ENCODE measurements at regions not wholly inside any gene's neighbourhood (a gene's known extent, or its start where the extent isn't known, plus 50 kb on each side); places are given as distances from the start of the nearest gene placed in this dataset.

DNA sequence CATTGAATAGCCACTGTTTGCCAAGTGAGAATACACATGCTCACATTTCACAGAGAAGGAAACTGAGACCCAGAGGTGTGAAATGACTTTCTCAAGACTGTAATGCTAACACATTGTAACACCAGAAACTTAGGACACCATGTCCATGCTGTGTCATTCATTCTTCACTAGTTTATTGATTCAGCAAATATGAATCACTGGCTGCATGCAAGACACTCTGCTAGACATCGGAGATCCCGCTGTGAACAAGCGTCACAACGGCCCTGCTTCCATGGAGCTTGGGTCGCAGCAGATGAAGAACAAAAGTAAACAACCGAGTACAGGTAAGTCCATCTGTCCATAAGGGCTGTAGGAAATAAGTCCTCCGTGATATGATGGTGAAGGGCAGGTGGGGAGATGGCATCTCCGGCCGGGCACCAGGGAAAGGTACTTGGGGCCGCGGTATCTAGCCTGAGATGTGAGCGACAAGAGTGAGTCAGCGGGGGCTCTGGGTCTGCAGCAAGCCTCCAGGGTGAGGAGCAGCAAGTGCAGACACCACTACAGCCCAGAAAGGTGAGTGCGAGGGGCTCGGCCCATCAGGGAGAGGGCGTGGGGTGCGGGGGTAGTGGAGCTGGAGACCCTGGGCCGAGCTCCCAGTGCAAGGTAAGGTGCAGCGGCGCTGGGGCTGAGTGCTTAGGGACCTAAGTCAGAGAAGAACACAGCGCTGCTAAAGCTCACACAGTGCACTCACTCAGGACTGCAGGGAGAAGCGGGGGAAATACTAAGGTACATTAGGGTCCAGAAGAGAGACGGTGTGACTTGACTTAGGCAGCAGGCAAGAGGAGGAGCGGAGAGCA is 391.2 kb downstream of the FBXO15 start:
- Histone ChIP-seq H3K9ac (ENCODE audit: insufficient read depth, low read length, poor library complexity, severe bottlenecking) (no peak overlapping the region), H3K4me1 (ENCODE audit: control insufficient read depth in 1 of 2, insufficient read depth in 2 of 2, low read length in 2 of 2) (no peaks in the 10 kb centered on the region), H3K4me2 (replicated peaks; ENCODE audit: extremely low read depth, low read length, poor library complexity, severe bottlenecking) (no peak overlapping the region), H3K36me3 (replicated peaks in 1 of 2; ENCODE audit: control insufficient read depth in 1 of 2, insufficient read depth in 2 of 2, low read length in 2 of 2) (no peaks in the 10 kb centered on the region), H3K27ac (ENCODE audit: low read depth in 1 of 2, low read length in 2 of 2) (no peak overlapping the region), H3K79me2 (ENCODE audit: insufficient read depth, low read length) (no peaks in the 10 kb centered on the region), H4K20me1 (ENCODE audit: insufficient read depth, low read length) (no peaks in the 10 kb centered on the region), H3K9me3 (replicated peaks in 1 of 2; ENCODE audit: control insufficient read depth in 1 of 2, insufficient read depth in 1 of 2, low read length in 2 of 2) (no peaks in the 10 kb centered on the region), H2AFZ (ENCODE audit: insufficient read depth, low read depth, low read length, poor library complexity, severe bottlenecking) (no peak overlapping the region), H3K4me3 (replicated peaks in 1 of 3; ENCODE audit: low read depth in 2 of 3, low read length in 3 of 3) (no peak overlapping the region), H3K27me3 (ENCODE audit: control insufficient read depth in 2 of 2, insufficient read depth in 2 of 2, low read length in 2 of 2) (no peaks in the 10 kb centered on the region)
- Mint-ChIP-seq H3K27ac (no peak overlapping the region), H3K4me3 (no peak overlapping the region), H3K9me3 (no peaks in the 10 kb centered on the region), H3K36me3 (no peaks in the 10 kb centered on the region), H3K27me3 (ENCODE audit: low read depth in 3 of 3) (no peaks in the 10 kb centered on the region), H3K4me1 (no peaks in the 10 kb centered on the region)
- TF ChIP-seq, protein P1, sequence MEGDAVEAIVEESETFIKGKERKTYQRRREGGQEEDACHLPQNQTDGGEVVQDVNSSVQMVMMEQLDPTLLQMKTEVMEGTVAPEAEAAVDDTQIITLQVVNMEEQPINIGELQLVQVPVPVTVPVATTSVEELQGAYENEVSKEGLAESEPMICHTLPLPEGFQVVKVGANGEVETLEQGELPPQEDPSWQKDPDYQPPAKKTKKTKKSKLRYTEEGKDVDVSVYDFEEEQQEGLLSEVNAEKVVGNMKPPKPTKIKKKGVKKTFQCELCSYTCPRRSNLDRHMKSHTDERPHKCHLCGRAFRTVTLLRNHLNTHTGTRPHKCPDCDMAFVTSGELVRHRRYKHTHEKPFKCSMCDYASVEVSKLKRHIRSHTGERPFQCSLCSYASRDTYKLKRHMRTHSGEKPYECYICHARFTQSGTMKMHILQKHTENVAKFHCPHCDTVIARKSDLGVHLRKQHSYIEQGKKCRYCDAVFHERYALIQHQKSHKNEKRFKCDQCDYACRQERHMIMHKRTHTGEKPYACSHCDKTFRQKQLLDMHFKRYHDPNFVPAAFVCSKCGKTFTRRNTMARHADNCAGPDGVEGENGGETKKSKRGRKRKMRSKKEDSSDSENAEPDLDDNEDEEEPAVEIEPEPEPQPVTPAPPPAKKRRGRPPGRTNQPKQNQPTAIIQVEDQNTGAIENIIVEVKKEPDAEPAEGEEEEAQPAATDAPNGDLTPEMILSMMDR (IDR thresholded peaks at IDR 0.05) = no peak
- intact Hi-C loops (cut with micrococcal nuclease) = no loop called here
- WGBS (ENCODE audit: insufficient coverage) = 96% methylated on average over 24 of the region's 24 CpGs
- DNase-seq = no peak

GRCh38 chr18:73752965-73753364 is 394.7 kb downstream of the FBXO15 start:
- H3K4me3 ChIP-seq (replicated peaks in 1 of 3; ENCODE audit: low read depth in 2 of 3, low read length in 3 of 3) = no peak overlapping the region
- no CpG with 5 or more reads among the region's 2 CpGs for WGBS (ENCODE audit: insufficient coverage)
- Mint-ChIP-seq H3K36me3 (no peaks in the 10 kb centered on the region), H3K9me3 (no peaks in the 10 kb centered on the region), H3K4me1 (no peaks in the 10 kb centered on the region), H3K27ac (no peak overlapping the region), H3K4me3 (no peak overlapping the region), H3K27me3 (ENCODE audit: low read depth in 3 of 3) (peaks cover 0 to under 1% (median 0%) of the 10 kb centered on the region in 3 donors)
- DNase-seq = no peak
- H2AFZ ChIP-seq (ENCODE audit: insufficient read depth, low read depth, low read length, poor library complexity, severe bottlenecking) = no peak overlapping the region
- intact Hi-C loops (cut with micrococcal nuclease) = no loop called here
- TF ChIP-seq, protein P1 (IDR thresholded peaks at IDR 0.05) = no peak
- no peaks in the 10 kb centered on the region for H3K36me3 ChIP-seq (replicated peaks in 1 of 2; ENCODE audit: control insufficient read depth in 1 of 2, insufficient read depth in 2 of 2, low read length in 2 of 2)
- H3K4me2 ChIP-seq (replicated peaks; ENCODE audit: extremely low read depth, low read length, poor library complexity, severe bottlenecking) = no peak overlapping the region
- no peaks in the 10 kb centered on the region for H3K9me3 ChIP-seq (replicated peaks in 1 of 2; ENCODE audit: control insufficient read depth in 1 of 2, insufficient read depth in 1 of 2, low read length in 2 of 2)
- H3K79me2 ChIP-seq (ENCODE audit: insufficient read depth, low read length) = no peaks in the 10 kb centered on the region
- H3K4me1 ChIP-seq (ENCODE audit: control insufficient read depth in 1 of 2, insufficient read depth in 2 of 2, low read length in 2 of 2) = no peaks in the 10 kb centered on the region
- H3K27me3 ChIP-seq (ENCODE audit: control insufficient read depth in 2 of 2, insufficient read depth in 2 of 2, low read length in 2 of 2) = no peaks in the 10 kb centered on the region
- H3K9ac ChIP-seq (ENCODE audit: insufficient read depth, low read length, poor library complexity, severe bottlenecking) = no peak overlapping the region
- H3K27ac ChIP-seq (ENCODE audit: low read depth in 1 of 2, low read length in 2 of 2) = no peak overlapping the region
- no peaks in the 10 kb centered on the region for H4K20me1 ChIP-seq (ENCODE audit: insufficient read depth, low read length)

Measured in CD14-positive monocyte (primary cell).